ENCODE measurements at regions not wholly inside any gene's neighbourhood (a gene's known extent, or its start where the extent isn't known, plus 50 kb on each side); places are given as distances from the start of the nearest gene placed in this dataset.

DNA sequence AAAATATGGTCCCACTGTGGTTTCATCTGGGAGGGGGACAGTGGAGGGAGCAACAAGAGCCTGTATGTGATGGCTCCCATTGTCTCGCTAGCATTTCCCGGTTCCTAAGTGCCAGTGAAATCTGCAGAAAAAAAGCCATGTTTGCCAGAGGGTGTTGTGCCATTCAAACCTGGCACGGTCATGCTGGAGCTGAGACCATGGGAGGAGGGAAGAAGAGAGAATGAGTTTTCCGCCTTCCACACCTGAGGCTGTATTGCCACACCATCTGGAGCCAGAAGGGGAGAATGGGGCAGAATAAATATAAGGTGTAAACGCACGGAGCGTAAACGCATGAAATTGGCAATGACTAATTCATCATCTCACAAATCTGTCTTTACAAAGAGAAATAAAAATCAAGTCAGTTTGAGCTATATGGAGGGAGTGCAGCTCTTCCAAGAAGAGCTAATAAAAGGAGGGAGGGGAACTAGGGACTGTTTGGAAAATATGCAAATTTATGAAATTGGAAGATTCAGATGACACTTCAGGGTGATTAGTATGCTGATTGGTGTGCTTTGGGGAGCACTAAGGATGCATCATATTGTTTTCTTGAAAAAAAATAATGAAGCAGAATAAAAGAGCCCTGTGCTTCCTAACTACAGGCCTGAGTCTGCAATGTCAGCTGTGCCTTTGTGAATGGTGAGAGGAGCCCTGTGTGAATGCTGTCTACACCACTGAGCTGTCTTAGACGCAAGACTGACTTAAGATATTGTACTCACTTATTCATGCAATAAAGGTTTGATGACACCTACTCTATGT, 237.9 kb downstream of the NSG2 start:
- TF ChIP-seq, protein P1, sequence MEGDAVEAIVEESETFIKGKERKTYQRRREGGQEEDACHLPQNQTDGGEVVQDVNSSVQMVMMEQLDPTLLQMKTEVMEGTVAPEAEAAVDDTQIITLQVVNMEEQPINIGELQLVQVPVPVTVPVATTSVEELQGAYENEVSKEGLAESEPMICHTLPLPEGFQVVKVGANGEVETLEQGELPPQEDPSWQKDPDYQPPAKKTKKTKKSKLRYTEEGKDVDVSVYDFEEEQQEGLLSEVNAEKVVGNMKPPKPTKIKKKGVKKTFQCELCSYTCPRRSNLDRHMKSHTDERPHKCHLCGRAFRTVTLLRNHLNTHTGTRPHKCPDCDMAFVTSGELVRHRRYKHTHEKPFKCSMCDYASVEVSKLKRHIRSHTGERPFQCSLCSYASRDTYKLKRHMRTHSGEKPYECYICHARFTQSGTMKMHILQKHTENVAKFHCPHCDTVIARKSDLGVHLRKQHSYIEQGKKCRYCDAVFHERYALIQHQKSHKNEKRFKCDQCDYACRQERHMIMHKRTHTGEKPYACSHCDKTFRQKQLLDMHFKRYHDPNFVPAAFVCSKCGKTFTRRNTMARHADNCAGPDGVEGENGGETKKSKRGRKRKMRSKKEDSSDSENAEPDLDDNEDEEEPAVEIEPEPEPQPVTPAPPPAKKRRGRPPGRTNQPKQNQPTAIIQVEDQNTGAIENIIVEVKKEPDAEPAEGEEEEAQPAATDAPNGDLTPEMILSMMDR (IDR thresholded peaks at IDR 0.05): no peak
- no peak for TF ChIP-seq POLR2A (IDR thresholded peaks at IDR 0.05)

Data from body of pancreas (tissue), 4 donors.